HFF-Myc (cell line): ENCODE measurements at regions not wholly inside any gene's neighbourhood (a gene's known extent, or its start where the extent isn't known, plus 50 kb on each side); places are given as distances from the start of the nearest gene placed in this dataset.
"Not testable (repeated sequence)": the region's sequence is repeated elsewhere in the genome, so short reads cannot be mapped to it uniquely, and the experiment has no call there.

Source experiments
- DNase-seq: peaks from one replicate; pipeline ENCODE4 v3.0.0-alpha.2; 2011; ENCODE audit warnings: low read depth; ENCODE audit errors: extremely low read depth
- H3K4me3 ChIP-seq: replicated peaks from 2 replicates; pipeline ENCODE4 v1.5.1; 2011; ENCODE audit warnings: low read depth, mild to moderate bottlenecking, control low read depth, low read length
- TF ChIP-seq, protein P1 (sequence below): IDR thresholded peaks from 2 replicates; pipeline ENCODE4 v1.5.1; 2012; ENCODE audit warnings: mild to moderate bottlenecking, low read depth, low read length, control low read depth; ENCODE audit errors: missing control alignments

DNA sequence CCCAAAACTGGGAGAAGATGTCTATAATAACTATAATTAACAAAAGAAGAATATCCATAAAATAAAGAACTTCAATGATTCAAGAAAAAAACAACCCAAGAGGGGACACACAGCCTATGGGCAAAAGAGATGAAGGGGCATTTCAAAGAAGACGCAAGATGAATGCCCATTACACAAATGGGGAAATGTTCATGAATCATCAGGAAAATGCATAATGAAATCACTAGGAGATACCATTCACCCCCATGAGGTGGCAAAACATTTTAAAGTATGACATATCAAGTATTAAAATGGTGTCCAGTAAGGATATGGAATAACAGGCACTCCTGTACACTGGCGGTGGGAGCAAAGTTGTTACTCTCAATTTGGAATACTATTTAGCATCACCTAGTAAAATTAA lies 183.3 kb downstream of the TXNL1 start:
- H3K4me3 ChIP-seq, result no peak overlapping the region
- no peak for DNase-seq
- TF ChIP-seq, protein P1, sequence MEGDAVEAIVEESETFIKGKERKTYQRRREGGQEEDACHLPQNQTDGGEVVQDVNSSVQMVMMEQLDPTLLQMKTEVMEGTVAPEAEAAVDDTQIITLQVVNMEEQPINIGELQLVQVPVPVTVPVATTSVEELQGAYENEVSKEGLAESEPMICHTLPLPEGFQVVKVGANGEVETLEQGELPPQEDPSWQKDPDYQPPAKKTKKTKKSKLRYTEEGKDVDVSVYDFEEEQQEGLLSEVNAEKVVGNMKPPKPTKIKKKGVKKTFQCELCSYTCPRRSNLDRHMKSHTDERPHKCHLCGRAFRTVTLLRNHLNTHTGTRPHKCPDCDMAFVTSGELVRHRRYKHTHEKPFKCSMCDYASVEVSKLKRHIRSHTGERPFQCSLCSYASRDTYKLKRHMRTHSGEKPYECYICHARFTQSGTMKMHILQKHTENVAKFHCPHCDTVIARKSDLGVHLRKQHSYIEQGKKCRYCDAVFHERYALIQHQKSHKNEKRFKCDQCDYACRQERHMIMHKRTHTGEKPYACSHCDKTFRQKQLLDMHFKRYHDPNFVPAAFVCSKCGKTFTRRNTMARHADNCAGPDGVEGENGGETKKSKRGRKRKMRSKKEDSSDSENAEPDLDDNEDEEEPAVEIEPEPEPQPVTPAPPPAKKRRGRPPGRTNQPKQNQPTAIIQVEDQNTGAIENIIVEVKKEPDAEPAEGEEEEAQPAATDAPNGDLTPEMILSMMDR, result no peak

DNA sequence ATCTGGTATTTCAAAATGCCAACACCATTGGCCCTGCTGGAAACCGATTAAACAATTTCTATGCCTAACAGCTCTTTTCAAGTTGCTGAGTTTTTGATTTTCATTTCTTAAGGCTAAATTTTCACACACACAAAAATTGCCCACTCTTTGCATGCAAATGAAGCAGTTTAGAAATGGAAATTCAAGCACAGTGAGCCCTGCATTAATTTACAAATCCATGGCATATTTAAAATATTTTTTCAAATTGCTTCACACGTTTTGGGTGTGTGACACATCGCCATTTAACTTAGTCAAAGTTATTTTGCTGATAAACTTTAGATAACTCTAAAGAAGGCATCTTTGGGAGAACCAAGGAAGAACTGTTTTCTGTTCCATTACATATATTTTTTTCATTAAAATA lies 184.8 kb downstream of the TXNL1 start:
- TF ChIP-seq, protein P1, result no peak
- no peak overlapping the region for H3K4me3 ChIP-seq
- no peak for DNase-seq

DNA sequence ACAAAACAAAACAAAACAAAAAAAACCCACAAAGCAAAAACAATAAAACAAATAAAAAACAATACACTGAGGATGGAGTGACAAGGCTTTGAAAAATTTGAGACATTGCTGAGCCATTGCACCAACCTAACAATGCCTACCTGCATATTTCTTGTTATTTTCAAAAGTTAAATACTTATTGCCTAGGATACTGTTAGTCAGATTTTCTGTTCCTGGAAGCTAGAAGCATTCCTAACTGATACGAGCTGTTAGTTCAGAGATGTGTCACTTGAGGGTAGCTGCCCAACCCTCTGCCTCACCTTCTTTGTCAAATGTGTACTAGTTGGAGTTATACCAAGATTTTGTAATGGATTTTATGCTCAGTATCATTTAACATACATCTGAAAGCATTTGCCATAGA lies 187.2 kb downstream of the TXNL1 start:
- TF ChIP-seq, protein P1, result no peak
- no peak for DNase-seq
- H3K4me3 ChIP-seq, result no peak overlapping the region

DNA sequence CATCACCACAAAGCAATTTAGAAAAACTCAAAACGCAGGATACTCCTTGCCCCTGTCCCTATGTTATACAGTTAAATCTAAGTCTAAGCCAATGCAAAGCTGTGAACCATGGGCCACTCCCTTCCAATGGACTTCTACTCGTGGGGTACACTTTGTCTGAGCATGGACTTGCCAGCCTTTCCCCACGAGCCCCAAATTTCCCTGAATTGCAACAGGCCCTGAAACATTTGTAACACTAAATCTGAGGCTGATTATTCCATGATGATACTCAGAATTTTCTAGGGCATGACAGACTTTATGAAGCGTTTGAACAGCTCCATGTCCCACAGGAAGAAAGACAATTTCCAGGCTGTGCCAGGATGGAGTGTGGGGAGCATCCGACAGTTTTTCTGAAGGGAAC lies 189.6 kb downstream of the TXNL1 start:
- no peak for DNase-seq
- H3K4me3 ChIP-seq, result no peak overlapping the region
- TF ChIP-seq, protein P1, result no peak

DNA sequence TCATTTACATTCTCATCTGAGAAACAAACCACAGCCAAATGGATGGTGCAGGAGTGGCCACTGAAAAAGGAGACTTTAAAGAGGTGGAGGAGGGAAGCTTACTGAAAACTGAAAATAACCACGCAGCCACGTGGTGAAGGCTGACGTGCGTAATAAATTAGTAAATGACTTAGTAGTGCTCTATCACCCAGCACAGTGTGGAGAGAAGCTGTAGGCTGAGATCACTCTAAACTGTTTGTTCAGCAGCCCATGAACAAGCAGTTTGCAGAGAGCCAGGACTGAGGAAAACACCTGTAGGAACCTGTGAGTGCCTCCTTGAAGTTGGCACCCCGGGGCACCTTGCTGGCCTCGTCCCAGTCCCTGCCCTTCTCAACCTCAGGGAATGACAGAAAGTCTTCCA lies 193.0 kb downstream of the TXNL1 start:
- TF ChIP-seq, protein P1, result no peak
- DNase-seq, result no peak
- no peak overlapping the region for H3K4me3 ChIP-seq

DNA sequence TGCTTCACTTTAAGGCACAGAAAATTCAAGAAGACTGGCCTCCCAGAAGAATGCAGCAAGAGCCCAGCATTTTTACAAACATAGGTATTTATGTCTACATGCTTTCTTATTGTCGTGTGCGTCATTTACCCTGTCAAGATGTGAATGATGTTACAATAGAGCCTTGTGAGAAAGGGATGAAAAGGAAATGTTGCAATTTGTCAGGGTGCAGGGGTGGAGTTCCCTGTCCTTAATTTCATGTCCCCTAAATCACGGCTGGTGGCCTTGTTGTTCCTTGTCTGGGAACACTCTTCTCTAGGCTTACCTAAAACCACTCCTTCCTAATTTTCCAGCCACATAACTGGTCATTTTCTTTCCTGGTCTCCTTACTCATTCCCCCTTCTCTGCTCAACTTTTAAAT lies 194.2 kb downstream of the TXNL1 start:
- no peak overlapping the region for H3K4me3 ChIP-seq
- TF ChIP-seq, protein P1, result no peak
- DNase-seq, result no peak

DNA sequence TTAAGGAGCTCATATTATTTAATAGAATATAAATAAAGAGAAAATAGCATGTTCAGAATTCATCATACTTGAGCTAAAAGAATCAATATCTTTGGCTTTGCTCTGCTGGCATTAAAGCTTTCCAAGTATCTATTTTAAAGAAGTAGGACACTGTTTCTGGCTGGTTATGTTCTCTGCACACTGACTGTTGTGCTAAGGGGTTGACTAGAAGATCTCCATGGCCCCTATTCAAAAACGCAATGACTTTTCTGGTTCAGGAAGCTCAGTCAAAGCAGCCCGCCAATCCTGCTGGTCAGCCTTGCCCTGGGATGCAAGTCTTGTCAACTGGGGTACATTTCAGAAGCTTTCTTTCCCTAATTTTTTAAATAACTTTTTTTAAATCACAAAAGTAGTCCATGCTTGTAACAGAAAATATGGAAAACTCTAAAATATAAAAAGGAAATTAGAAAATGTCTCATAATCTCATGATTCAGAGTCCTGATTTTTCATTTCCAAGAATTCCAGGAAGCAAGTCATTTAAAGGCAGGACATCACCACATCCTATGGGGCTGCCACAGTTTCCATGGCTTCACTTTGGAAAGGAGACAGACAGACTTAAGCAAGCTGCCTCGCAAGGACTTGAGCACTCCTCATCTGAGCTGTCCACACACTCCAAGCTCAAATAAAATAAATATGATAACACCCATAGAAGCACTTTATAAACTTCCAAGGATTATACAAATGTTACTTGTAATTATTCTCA lies 195.1 kb downstream of the TXNL1 start:
- no peak for DNase-seq
- H3K4me3 ChIP-seq, result no peak overlapping the region
- TF ChIP-seq, protein P1, result no peak

DNA sequence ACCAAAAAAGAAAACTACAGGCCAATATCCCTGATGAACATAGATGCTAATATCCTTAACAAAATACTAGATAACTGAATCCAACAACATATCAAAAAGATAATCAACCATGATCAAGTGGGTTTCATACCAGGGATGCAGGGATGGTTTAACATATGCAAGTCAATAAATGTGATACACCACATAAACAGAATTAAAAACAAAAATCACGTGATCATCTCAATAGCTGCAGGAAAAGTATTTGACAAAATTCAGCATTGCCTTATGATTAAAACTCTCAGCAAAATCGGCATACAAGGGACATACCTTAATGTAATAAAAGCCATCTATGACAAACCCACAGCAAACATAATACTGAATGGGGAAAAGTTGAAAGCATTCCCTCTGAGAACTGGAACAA lies 199.9 kb downstream of the TXNL1 start:
- not testable (repeated sequence) for H3K4me3 ChIP-seq, DNase-seq
